ENCODE measurements at regions not wholly inside any gene's neighbourhood (a gene's known extent, or its start where the extent isn't known, plus 50 kb on each side); places are given as distances from the start of the nearest gene placed in this dataset.

- H3K9me3 ChIP-seq (replicated peaks in 1 of 3), result no peaks in the 10 kb centered on the region
- no peaks in the 10 kb centered on the region for H3K4me1 ChIP-seq (replicated peaks in 1 of 2)
- no peak for DNase-seq
- no peak overlapping the region for H3K4me3 ChIP-seq
- H3K27me3 ChIP-seq, result peaks cover 4% of the 10 kb centered on the region
- TF ChIP-seq POLR2A (IDR thresholded peaks at IDR 0.05) (no peak), CTCF (IDR thresholded peaks at IDR 0.05) (no peak)
- no peaks in the 10 kb centered on the region for H3K36me3 ChIP-seq (replicated peaks in 1 of 2)
- intact Hi-C loops (cut with DNase I), result no loop called here
- 79 to 91% (median 85%) methylated on average over 7 to 9 of the region's 9 CpGs for WGBS, 4 donors
- no peak overlapping the region for H3K27ac ChIP-seq
Measured at GRCh38 chr18:24917767-24918166, 434.2 kb downstream of the ZNF521 start.

- 64 to 78% (median 70%) methylated on average over 6 of the region's 6 CpGs for WGBS, 4 donors
- H3K36me3 ChIP-seq (replicated peaks in 1 of 2), result no peaks in the 10 kb centered on the region
- no peak for TF ChIP-seq POLR2A (IDR thresholded peaks at IDR 0.05)
- no peak for TF ChIP-seq CTCF (IDR thresholded peaks at IDR 0.05)
- intact Hi-C loops (cut with DNase I), result no loop called here
- no peak overlapping the region for H3K27ac ChIP-seq
- peaks cover 4% of the 10 kb centered on the region for H3K27me3 ChIP-seq
- H3K4me1 ChIP-seq (replicated peaks in 1 of 2), result no peaks in the 10 kb centered on the region
- no peak for DNase-seq
- H3K9me3 ChIP-seq (replicated peaks in 1 of 3), result no peaks in the 10 kb centered on the region
- H3K4me3 ChIP-seq, result no peak overlapping the region
Measured at GRCh38 chr18:24918257-24918656, 433.7 kb downstream of the ZNF521 start.

GRCh38 chr18:24919181-24919797 is 432.7 kb downstream of the ZNF521 start:
- Histone ChIP-seq H3K4me3 (no peak overlapping the region), H3K9me3 (replicated peaks in 1 of 3) (no peaks in the 10 kb centered on the region), H3K36me3 (replicated peaks in 1 of 2) (no peaks in the 10 kb centered on the region), H3K27ac (no peak overlapping the region), H3K4me1 (replicated peaks in 1 of 2) (no peaks in the 10 kb centered on the region), H3K27me3 (peaks cover 4% of the 10 kb centered on the region)
- no peak for DNase-seq
- TF ChIP-seq CTCF (IDR thresholded peaks at IDR 0.05) (no peak), POLR2A (IDR thresholded peaks at IDR 0.05) (no peak)
- intact Hi-C loops (cut with DNase I), result no loop called here
- WGBS, 4 donors, result 84 to 90% (median 87%) methylated on average over 10 of the region's 10 CpGs

- H3K9me3 ChIP-seq (replicated peaks in 1 of 3), result no peaks in the 10 kb centered on the region
- no peak overlapping the region for H3K4me3 ChIP-seq
- 61 to 71% (median 65%) methylated on average over 4 of the region's 4 CpGs for WGBS, 4 donors
- H3K27me3 ChIP-seq, result peaks cover 4% of the 10 kb centered on the region
- no peaks in the 10 kb centered on the region for H3K36me3 ChIP-seq (replicated peaks in 1 of 2)
- no peak overlapping the region for H3K27ac ChIP-seq
- DNase-seq, result no peak
- H3K4me1 ChIP-seq (replicated peaks in 1 of 2), result no peaks in the 10 kb centered on the region
- TF ChIP-seq CTCF (IDR thresholded peaks at IDR 0.05) (no peak), POLR2A (IDR thresholded peaks at IDR 0.05) (no peak)
- intact Hi-C loops (cut with DNase I), result no loop called here
Measured at GRCh38 chr18:24922491-24922890, 429.5 kb downstream of the ZNF521 start.

Measured in adrenal gland (tissue), 9 donors.